ENCODE measurements at regions not wholly inside any gene's neighbourhood (a gene's known extent, or its start where the extent isn't known, plus 50 kb on each side); places are given as distances from the start of the nearest gene placed in this dataset.

- TF ChIP-seq EP300 (IDR thresholded peaks at IDR 0.05) (no peak), CTCF (IDR thresholded peaks at IDR 0.05) (no peak), POLR2A (IDR thresholded peaks at IDR 0.05) (no peak), POLR2AphosphoS5 (IDR thresholded peaks at IDR 0.05) (no peak)
Measured at GRCh38 chr5:72637058-72637457, 129.8 kb upstream of the ZNF366 start.

Data from gastroesophageal sphincter (tissue), 3 donors.